Activated T-cell treated with anti-CD3 and anti-CD28 coated beads for 4 hours (primary cell): ENCODE measurements at regions not wholly inside any gene's neighbourhood (a gene's known extent, or its start where the extent isn't known, plus 50 kb on each side); places are given as distances from the start of the nearest gene placed in this dataset.

Experiments used
- DNase-seq: peaks from one replicate; pipeline ENCODE4 v3.0.0-alpha.2; 2020

DNA sequence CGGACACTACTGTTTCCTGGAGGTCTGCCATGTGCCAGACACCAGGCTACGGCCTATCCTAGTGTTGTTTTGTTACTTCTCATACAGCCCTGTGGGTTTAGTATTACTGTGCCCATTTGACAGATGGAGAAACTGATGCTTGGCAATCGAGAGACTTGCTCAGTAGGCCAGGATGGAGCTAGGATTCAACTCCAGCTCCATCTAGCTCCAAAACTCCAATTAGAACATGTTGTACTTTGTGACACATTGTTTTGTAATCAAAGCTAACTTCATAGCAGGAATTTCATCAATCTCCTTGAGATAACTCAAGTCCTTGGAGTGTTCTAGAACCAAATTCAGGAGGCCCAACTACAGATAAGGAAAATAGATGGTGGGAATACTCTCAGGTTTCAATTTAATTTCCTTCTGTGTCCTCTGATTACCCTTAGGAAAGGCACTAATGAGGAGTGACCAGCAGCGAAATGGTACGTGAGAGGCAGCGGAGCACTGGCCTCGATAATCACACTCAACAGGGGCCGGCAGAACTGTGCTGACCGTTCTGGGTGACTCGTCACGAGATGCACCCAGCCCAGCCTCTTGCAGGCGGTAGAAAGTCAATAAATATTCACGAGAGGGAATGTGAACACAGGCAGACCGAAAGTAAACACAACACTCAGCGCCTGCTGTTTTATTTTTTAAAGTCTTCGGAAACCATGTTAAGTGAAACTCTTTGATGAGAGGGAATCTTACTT is 269.6 kb upstream of the NEBL start:
- DNase-seq: no peak

DNA sequence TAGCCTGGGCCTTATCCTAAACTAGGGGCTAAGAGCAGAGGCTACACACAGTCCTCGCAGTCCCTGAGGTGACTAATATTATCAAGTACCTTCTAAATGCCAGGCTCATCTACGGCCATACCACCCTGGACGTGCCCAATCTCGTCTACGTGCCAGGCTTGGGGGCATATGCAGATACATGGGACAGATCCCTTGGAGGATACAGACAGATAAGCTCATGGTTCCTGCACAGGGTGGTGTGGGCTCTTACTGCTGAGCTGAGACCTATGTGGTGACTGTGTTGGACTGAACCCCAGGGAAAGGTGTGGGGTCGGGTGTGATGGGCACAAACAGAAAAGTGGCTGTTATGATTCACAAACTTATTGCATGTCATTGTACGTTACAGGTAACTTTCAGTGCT is 268.4 kb upstream of the NEBL start:
- no peak for DNase-seq

DNA sequence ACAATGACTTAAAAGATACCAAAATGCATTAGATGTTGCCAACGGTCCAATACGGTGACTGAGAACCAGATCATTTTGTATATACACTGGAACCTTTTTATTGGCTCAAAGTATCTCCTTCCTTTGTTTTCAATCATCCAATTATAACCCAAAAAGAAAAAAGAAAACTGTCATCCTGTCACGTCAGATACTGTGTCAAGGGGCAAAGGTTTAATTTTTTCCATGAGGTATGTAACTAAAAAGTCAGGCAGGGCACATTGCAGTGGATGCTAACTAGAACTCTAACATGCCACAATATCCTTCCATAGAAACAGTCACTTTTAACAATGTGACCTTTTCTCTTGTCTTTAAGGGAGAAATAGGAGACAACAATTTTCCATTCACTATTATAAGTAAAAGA is 267.6 kb upstream of the NEBL start:
- DNase-seq: no peak

DNA sequence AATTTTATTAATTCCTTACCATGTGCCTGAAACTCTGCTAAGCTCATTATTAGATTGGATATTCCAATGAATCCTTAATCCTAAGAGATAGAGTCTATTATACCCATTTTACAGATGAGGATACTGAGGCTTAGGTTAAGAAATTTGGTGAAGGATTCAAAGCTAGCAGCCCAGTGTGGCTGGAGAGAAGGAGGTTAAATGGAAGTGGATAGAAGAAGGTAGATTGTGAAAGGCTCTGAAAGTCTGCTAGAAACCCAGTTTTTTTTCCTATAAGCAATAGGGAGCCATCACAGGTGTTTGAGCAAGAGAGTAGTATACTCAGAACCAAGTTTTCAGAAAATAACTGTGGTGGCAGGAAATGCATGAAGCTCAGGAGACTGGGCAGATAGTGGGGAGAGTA is 265.8 kb upstream of the NEBL start:
- no peak for DNase-seq

DNA sequence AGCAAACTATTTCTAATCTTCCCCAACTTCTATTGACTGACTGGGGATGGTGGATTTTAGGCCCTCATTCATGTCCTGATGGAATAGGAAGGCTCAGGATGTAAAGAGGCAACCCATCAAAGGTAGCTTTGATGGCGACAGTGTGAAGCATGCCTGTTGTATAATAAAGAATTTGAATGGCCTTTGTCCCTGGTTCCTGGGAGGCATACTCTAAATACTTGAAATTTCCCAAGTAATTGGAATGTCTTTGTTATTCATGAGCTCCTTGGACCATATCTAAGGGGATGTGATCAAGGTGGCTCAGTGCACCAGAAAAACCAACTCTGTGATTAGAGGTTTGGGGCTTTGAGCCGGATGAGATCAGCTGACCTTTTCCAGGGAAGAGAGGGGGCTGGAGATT is 264.5 kb upstream of the NEBL start:
- no peak for DNase-seq

DNA sequence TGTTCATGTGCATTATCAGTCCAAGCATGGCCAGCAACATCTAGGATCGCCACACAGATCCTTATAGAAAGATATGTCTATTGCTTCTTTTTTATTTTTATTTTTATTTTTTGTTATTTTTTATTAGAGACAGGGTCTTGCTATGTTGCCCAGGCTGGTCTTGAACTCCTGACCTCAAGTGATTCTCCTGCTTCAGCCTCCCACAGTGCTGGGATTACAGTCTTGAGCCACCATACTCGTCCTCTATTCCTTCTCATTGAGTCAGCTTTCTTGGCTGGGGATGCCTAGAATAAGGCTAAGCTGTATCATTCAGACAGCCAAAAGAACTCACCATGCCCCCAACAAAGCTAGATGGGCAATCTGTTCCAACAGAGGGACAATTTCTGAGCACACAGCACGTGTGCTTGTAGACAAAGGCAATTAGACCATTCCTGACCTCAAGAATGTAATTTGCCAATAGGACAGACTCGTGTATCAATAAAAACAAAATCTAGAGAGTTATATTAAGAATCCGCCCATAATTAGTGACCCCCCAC is 264.0 kb upstream of the NEBL start:
- DNase-seq: no peak

DNA sequence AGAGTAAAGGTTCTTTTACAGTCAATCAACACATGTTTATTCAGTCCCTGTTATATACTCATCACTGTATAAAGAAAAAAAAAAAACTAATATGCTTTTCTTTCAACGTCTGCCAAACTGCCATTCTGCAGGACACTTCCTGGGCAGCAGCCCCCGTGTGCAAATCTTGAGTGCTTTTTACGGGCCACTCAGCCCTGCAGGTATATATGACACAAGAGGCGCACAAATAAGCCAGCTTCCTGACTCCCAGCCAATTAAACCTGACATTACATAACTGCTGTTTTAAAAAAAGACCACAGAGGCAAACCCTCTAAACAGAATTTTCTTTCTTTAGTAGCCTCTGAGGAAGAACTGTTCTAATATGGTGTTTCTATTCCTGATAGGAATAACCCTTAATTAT is 263.0 kb upstream of the NEBL start:
- DNase-seq: no peak

DNA sequence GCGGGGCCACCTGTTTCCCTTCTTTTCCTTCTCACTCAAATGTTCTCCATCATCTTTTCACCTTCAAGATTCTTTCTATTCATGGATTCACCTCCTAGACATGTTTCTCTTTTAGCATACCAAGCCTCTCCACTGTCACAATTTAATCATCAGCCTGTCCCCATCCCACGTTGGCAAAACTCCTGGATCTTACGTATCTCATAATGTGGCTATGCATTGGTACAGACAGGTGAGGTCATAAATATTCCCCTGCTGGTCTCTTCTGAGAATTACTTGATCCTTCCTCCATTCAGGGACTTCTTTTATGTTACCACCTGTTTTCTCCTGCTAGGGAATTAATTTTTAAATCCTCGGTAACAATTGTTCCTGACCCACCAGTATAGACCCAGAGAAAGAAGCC is 262.6 kb upstream of the NEBL start:
- DNase-seq: no peak

DNA sequence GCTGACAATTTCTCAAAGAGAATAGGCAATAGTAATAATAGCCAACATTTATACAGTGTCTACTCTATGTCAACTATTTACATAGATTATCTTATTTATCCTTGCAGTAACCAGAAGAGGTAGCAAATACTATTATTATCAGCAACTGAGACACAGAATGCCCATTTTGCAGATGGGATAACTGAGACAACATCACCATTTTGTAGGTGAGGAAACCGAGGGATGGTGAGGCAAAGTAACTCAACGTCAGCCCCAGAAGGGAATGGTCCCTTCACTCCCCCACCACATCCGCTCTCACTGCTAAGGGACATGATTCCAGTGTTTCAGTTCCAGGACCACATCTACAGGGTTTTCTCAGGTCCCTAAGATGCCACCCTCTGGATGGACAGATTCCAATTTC is 261.2 kb upstream of the NEBL start:
- DNase-seq: no peak

DNA sequence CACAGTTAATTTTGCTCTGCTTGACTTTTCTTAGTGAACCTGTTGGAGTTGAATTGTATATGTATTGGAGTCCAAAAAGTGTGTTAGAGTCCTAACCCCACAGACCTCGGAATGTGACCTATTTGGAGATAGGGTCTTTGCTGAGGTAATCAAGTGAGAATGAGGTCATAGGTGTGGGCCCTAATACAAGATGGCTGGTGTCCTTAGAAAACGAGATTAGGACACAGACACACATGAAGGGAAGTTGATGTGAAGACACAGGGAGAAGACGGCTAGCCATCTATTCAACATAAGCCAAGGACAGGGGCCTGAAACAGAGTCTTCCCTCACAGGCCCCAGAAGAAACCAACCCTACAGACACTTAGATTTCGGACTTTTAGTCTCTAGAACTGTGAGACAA is 260.6 kb upstream of the NEBL start:
- no peak for DNase-seq

DNA sequence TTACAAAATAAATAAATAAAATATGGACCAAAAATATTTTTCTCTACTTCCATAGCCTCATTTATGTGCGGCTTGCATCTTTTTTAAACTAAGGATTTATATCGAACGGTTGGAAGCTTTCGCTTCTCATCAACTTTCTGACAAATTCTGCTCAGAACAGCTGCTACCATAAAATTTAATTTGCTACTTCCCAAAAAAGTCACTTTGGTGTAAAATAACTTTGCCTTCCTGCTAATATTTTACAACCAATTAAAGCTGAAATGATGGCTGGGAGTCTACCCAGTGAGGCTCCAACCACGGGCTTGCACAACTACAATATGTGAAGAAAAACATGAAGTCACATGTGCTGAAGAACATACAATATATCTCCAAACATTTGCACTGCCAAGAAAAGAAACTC is 253.1 kb upstream of the NEBL start:
- DNase-seq: no peak

DNA sequence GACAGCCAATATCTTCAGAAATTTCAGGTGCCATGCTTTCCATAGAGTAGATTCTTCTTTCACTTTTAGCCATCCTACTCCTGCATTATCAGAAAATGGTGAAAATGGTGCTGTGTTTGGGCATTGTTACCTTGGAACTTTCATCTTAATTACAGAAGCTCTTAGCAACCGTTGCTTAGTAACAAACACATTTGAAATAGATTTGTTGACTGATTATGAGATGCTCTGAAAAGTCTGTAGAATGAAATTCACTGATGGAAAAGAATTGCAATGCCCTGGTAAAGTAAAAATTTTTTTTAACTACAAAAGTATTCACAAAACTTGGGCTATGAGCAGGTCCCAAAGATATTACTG is 249.3 kb upstream of the NEBL start:
- no peak for DNase-seq

DNA sequence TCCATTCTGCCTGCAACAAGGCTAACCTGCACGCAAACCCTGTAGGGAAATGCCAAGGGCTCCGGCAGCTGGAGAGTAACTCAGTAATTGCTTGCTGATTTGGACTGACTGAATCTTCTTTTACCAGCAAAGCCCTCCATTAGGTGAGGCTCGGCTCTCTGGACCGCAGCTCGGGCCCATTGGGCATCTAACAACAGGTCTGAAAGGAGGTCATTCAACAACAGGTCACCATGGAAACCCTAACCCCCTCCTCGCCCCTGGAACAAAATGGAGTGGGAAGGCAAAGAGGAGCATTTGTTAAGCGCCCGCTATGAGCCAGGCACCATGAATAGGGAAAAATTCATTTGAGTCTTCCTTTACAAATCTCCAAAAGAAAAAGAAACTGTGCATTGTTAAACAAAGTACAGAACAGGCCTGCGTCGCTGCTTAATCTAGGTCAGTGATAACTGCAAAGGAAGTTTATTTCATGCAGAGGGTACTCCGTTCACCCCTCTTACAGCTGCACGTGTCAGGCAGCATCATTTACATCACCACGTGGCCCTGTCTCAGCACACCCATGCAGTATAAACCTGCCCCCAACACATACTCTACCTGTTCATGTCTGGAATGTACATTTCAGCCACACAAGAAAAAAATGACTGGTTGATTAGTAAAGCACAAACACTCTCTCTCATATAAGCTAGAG is 248.8 kb upstream of the NEBL start:
- DNase-seq: no peak

DNA sequence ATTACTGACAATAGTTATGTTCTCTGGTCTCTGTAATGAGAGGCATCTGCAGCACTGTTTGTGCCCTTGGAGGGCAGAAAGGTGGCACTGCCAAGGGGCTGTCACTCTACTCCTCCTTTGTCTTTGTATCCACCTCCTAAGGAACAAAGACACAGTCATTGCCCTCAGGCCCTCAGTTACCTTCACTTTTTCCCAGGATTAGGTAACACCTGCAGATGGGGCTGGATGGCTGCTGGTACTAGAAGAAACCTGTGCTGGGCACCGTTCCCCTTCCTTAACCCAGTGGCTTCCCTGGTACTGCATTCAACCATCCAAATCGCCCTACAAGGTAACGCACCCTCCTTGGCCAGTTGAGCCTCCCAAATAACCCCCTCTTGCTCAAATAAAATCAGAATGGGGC is 246.9 kb upstream of the NEBL start:
- no peak for DNase-seq

DNA sequence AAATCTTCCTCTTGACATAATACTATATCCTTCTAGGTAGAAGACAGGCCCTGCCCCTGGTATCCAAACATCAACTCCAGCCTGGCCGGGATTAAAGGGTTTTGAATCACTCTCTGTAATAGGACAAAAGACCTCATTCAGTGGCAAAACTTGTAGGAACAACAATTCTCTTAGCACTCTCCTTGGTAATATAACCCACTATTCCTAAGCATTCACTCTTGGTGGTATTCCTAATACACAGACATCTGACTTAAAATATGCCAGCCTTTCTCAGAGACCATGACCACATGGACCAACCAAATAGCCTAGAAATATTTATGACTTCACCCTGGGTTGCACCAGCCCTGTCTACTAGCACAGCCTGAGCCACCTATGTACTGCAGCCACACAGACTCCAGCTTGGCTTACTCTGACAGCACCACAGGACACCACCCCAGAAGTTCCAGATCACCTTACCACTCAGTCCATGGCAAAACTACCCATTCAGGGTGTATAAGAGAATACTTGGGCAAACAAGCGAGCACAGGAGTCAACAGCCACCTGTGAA is 244.9 kb upstream of the NEBL start:
- DNase-seq: no peak

DNA sequence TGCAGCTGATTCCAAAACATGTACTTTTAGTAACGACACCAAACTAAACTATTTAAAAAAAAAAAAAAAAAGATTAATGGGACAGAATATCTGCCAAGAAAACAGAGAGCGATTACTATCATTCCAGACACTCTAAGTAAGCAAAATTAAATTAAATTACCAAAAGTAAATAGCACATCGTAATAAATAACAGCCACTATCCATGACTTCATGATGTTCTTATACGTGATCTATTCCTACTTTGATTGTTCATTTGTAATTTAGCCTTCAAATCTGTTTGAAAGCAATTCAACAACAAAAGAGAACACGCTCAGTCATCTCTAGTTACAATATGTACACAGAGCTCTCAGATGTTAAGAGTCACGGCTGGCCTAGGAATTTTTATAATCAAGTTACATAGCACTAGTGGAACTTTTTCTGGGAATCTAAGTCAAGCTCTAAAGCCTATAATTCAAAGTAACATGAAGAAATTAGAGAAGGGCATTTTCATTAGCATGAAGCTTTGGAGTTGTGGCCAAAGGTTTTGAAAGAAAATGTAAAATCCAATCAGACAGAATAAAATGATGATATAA is 241.7 kb upstream of the NEBL start:
- DNase-seq: no peak

DNA sequence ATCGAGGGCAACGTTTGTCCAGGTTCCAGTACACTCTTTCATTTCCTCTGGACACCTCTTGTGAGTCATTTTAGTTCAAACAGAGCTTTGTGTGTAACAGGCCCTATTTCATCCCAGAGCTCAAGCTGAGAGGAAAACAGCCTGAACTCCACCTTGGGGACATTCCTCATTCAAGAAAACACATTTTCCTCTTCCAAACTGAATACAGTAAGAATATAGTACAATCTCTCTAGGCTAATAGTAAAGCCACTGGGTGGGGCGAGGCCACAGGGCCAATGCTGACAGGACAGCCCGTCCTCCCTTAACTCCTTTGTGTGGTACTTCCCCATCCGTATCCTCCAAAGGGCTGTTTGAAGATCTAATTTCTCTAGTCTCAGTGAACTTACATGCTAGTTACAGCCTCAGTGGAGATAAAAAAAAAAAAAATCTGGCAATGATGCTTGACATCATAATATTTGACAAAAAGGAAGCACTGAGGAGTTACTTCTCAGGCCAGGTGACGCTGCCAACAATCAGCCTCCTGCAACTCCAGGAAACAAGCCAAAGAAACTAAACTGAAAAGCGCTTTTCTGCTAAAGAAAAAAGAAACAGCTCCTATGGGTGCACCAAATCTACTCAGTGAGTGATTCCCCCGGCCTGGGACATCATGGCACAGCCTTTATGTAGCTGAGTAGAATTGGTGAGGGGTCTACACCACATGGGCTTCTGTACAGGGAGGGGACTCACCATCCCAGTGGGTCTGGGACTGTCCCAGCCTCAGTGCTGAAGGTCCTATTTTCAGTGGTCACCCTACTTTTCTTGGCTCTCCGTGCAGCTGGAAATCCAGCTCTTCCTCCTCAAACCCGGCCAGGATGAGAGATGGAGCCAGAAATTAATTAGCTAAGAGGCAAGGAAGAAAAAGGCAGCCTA is 238.2 kb upstream of the NEBL start:
- no peak for DNase-seq

DNA sequence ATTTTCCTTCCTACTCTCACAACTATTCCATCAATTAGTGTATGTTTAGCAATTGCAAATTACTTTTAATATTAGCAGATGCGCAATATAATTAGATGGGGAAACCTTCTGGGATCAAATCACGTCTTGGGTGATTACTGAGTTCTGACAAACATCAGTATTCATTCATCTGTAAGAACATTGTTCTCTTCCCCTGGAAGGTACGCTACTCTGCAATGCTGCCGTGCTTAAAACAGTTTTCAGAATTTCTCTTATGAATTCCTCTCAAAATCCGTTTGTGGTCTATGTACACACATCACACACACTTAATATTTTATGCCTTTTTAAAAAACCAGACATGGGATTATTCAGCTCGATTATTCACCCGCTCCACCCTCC is 237.5 kb upstream of the NEBL start:
- no peak for DNase-seq

DNA sequence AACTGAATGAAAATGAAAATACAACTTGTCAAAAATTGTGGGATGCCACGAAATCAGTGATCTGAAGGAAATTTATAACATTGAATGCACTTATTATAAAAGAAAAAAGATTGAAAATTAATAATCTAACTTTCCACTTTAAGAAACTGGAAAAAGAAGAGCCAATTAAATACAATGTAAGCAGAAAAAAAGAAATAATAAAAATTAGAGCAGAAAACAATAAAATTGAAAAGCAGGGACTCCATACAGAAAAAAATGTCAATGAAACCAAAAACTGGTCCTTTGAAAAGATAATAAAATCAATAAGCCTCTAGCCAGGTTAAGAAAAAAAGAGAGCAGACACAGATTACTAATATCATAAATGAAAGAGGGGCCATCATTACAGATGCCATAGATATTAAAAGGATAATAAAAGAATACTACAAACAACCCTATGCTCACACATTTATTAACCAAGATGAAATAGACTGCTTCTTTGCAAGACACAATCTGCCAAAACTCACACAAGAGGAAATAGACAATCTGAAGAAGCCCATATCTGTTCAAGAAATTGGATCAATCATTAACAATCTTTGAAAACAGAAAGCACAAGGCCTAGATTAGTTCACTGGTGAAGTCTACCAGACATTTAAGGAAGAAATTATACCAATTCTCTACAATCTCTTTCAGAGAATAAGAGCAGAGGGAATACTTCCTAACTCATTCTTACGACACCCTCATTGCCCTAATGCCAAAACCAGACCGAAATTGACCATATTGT is 233.8 kb upstream of the NEBL start:
- DNase-seq: no peak

DNA sequence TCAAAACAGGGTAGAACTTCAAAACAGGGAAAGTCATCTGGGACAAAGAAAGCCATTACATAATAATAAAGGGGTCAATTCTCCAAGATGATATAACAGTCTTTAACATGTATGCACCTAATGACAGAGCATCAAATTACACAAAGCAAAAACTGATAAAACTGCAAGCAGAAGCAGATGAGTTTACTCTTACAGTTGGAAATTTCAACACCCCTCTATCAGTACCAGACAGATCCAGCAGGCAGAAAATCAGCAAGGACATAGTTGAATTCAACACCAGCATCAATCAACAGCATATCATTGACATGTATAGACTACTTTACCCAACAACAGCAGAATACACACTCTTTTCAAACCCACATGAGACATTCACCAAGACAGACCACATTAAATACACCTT is 233.0 kb upstream of the NEBL start:
- no peak for DNase-seq

DNA sequence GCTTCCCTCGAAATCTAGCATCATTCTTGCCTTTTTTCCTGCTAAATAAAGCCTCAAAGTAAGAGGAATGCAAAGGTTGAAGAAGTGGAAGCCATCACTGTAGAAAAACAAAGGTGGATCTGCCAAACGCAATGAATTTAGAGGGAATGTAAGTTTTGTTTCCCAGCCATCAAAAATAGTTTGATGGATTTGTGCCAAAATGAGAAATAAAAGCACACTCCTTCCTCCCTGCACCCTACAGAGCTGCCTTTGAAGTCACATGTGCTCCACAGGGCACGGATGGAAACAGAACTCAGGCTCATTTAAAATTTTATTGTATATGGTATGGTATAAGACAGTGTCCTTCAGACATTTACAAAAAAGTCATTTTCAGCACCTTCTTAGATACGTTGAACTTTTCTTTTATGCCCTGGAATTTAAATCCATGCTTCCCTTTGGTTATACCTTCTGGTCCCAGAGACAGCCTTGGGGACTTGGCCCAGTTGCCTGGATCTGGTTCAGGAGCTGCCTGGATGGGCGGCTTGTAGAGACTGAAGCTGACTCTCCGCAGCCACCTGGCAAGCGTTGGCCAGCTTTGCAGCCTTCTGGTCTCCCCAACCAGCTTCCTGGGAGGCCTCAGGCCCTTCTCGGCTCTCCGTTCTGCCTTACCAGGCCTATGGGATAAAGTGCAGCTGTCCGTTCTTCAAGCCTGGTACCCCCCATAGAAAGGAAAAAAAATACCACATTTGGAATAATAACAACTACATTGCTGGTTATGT is 228.5 kb upstream of the NEBL start:
- DNase-seq: no peak

DNA sequence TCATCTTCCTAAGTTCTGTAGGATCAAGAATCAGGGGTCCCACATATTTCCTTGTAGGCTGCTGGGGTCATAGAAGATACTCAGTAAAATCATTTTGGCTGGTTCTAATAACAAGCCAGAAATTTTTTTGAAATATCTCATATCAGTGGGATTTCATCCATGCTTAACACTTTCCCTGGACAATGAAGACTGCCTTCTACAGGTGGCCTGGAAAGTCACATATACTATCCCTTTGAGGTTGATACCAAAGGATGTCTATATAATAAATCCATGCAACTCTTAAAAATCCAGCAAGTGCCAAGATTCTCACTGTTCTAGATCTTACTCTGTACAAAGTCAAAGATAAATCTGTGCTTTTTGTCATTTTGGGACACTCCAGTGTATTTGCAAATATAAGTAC is 225.8 kb upstream of the NEBL start:
- DNase-seq: no peak
